ENCODE measurements at regions not wholly inside any gene's neighbourhood (a gene's known extent, or its start where the extent isn't known, plus 50 kb on each side); places are given as distances from the start of the nearest gene placed in this dataset.
"Not testable (repeated sequence)": the region's sequence is repeated elsewhere in the genome, so short reads cannot be mapped to it uniquely, and the experiment has no call there.

GRCh38 chr5:86671536-86671935 lies 53.8 kb downstream of the COX7C start:
- no peak for DNase-seq

- DNase-seq = no peak
Observed at GRCh38 chr5:86674069-86674468, 56.3 kb downstream of the COX7C start.

- no peak for DNase-seq
Observed at GRCh38 chr5:86675311-86675710, 57.6 kb downstream of the COX7C start.

- peak; percentile 35 for DNase-seq
Observed at GRCh38 chr5:86679529-86679928, 61.8 kb downstream of the COX7C start.

- DNase-seq = no peak
Observed at GRCh38 chr5:86679949-86680348, 62.2 kb downstream of the COX7C start.

GRCh38 chr5:86684222-86684621 lies 66.5 kb downstream of the COX7C start:
- no peak for DNase-seq

DNA sequence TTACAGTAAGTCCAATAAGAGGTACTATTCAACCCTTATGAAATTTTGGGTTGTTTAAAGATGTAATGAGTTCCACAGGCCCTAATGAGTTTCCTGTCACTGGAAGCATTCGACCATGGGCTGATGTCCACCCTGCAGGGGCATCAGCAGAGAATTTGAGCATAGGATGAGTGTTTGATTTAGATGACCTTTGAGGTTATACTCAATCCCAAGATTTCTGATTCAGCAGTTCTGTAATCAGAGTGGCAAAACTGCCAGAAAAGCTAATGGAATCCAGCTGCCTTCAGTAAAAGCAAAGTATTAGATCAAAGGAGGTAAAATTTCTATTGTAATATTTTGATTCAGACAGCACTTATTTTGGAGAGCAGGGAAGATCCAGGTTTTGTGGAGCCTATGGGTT lies 68.3 kb downstream of the COX7C start:
- DNase-seq = no peak

DNA sequence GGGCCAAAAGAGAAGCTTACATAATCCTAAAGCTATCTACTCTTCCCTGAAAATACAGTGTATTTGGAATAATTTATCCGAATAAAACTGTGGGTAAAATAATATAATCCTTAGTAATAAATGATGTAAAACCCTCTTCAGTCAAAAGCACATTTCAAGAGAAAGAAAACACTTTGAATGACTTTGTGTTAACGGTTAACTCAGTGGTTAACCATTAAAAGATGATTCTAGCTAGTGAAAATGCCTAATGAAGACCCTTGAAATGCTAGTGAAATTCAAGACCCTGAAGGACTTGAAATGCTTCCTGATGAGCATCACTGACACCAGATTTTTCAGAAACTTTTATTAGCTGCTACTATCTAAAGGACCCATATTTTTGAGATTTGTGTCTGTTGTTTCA lies 70.7 kb downstream of the COX7C start:
- DNase-seq = no peak

- DNase-seq = no peak
Observed at GRCh38 chr5:86689103-86689729, 71.5 kb downstream of the COX7C start.

GRCh38 chr5:86709157-86709881 lies 91.6 kb downstream of the COX7C start:
- DNase-seq = no peak

DNA sequence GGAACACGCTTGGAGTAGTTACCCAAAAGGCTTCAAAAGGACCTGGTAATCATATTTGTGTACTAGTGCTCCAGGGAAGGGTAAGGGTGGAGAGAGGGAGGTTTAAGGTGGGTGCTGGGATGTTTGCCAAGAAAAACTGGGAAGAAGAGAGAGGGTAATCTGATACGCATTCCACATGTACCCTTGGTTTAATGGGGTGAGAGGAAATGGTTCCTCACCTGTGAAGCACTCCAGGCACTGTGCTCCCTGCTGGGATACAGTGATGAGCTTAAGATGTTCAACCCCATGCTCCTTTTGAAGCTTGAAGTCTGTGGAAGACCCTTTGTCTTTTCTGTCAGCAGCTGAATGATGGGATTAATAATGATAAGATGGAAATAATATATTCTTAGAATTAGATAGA lies 98.4 kb downstream of the COX7C start:
- no peak for DNase-seq

- not testable (repeated sequence) for DNase-seq
Observed at GRCh38 chr5:86731319-86732117, 113.8 kb downstream of the COX7C start.

DNA sequence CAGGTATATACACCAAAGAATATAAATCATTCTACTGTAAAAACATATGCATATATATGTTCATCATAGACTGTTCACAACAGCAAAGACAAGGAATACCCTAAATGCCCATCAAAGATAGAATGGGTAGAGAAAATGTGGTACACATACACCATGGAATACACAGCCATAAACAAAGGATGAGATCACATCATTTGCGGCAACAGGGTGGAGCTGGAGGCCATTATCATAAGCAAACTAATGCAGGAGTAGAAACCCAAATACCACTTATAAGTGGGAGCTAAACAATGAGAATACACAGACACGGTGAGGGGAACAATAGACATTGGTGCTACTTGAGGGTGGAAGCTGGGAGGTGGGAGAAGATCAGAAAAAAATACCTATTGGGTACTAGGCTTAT lies 117.6 kb downstream of the COX7C start:
- no peak for DNase-seq

DNA sequence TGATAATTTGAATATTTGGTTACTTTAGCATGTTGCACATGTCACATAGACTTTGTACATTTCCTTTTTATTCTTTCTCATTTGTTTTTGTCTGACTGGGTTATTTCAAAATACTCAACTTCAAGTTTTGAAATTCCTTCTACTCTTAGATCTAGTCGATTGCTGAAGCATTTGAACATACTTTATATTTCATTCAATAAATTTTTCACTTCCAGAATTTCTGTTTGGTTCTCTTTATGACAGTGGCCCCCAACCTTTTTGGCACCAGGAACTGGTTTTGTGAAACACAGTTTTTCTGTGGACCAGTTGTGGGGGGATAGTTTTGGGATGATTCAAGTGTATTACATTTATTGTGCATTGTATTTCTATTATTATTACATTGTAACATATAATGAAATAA lies 119.8 kb downstream of the COX7C start:
- DNase-seq = no peak

GRCh38 chr5:86748538-86749105 lies 130.9 kb downstream of the COX7C start:
- DNase-seq = no peak

GRCh38 chr5:86749841-86750240 lies 132.1 kb downstream of the COX7C start:
- DNase-seq = no peak

DNA sequence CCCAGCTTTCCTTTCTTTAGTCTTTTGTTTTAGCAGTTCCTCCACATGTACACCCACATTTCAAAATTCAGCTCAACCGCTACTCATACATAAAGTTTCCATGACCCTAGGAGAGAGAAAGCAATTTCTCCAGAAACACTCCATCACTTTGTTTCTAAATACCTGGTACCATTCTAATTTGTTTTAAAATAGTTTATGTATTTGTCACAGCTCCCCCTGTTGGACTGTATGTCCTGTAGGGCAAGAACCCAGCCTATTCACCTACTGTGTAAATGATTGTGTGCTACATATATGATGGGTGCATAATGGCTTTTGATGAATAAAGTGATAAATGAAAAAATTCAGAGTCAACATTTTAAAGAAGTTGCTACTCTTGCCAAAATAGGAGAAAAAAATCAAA lies 139.1 kb downstream of the COX7C start:
- no peak for DNase-seq

DNA sequence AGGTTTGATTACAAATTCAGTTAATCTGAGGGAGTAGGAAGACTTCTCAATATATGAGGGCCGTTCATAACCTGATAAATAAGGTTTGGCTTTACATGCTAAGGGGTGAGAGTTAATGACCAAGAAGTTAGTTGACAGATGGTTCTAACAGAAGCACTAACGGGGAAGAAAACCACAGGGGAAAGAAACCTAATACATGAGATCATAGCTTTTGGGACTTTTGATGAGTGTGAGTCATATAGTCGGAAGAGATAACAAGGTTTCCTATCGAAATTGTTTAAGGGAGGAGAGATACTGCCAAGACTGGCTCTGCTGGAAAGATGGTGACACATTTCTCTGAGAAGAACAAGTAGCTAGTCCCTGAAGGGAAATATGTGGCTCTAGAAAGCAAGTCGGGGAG lies 140.1 kb downstream of the COX7C start:
- no peak for DNase-seq

- no peak for DNase-seq
Observed at GRCh38 chr5:86760661-86761060, 142.9 kb downstream of the COX7C start.

- DNase-seq = no peak
Observed at GRCh38 chr5:86763929-86764328, 146.2 kb downstream of the COX7C start.

DNA sequence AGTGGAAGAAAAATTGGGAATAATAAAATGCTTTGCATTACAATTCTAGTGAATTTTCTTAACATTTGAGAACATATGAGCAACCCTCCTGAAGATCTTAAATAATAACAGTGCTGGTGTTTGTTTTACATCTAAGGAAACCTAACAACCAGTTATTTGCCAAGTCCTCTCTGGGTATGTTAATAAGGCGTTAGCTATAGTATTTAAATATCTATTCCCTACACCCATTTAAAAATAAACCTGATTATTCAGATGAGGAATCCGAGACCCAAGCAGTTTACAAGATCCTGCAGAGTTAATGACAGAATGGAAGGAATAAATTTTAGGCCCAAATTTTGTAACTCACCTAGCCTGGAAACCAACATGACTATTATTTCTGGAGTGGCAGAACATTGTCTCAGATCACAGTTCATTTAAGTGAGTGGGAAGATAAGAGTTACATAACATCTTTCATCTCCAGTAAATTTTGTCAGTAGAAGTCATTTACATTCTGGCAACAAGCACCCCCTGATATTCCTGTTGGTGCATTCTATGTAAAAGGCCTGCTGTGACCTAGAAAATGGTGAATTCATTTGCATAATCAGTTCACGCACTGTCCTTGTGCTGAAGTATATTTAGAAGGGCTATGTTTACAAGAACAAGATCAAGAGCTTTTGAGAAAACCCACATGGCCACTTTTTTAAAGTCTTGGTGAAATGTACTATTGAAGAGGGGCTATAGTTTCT lies 148.2 kb downstream of the COX7C start:
- no peak for DNase-seq

- DNase-seq = no peak
Observed at GRCh38 chr5:86768699-86769202, 151.0 kb downstream of the COX7C start.

DNA sequence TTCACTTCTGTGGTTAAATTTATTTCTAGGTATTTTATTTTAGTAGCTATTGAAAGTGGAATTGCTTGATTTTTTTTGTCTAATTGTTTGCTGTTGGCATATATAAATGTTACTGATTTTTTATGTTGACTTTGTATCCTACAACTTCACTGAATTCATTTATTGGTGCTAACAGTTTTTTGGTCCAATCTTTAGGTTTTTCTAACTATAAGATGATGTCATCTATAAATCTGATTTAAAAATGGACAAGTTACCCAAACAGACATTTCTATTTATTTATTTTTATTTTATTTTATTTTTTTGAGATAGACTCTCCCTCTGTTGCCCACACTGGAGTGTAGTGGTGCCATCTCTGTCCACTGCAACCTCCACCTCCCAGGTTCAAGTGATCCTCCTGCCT lies 162.3 kb downstream of the COX7C start:
- DNase-seq = no peak

Measured in SHP77 treated with DMSO at 0.1 percent for 48 hours (cell line).